Upper lobe of left lung (tissue), 4 donors: ENCODE measurements at regions not wholly inside any gene's neighbourhood (a gene's known extent, or its start where the extent isn't known, plus 50 kb on each side); places are given as distances from the start of the nearest gene placed in this dataset.

Experiments used
- EP300 ChIP-seq, 4 donors: sonication (generic); formaldehyde crosslinking; IDR thresholded peaks; one replicate each; pipeline ENCODE4 v1.5.1; 2017; ENCODE audit warnings: antibody characterized with exemption in 4 of 4, control low read depth in 2 of 4
- POLR2A ChIP-seq, 4 donors: fragments of 450-650 bp; IDR thresholded peaks; one replicate each; pipeline ENCODE4 v1.5.1; 2016 to 2017; ENCODE audit warnings: antibody characterized with exemption in 4 of 4, mild to moderate bottlenecking in 2 of 4

GRCh38 chr20:29349836-29350235 is 1907.6 kb upstream of the DEFB115 start:
- TF ChIP-seq POLR2A (IDR thresholded peaks at IDR 0.05) (no peak), EP300 (IDR thresholded peaks at IDR 0.05) (no peak)
